ENCODE measurements at regions not wholly inside any gene's neighbourhood (a gene's known extent, or its start where the extent isn't known, plus 50 kb on each side); places are given as distances from the start of the nearest gene placed in this dataset.

DNA sequence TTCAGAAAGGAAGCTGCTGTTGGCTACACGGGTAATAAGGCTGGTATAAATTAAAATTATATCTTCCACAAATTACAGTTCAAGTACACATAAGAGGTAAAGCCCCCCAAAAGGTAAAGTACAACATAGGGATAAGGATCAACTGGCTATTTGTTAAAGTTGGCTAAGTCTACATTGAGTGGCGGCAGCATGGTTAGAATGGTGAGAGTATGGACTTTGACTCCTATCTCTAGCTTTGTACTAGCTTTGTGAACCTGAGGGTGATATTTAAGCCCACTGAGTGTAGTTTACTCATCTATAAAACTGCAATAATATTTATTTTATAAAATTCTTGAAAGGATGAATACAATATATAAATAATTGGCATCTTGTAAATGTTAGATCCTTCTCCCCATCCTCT, 542.8 kb downstream of the DSC3 start:
- Histone ChIP-seq H3K4me1 (ENCODE audit: insufficient read depth, low read length) (no peaks in the 10 kb centered on the region), H3K27me3 (ENCODE audit: insufficient read depth, low read length, poor library complexity) (no peaks in the 10 kb centered on the region), H3K79me2 (ENCODE audit: insufficient read depth, low read length) (no peaks in the 10 kb centered on the region), H3K9me3 (ENCODE audit: insufficient read depth, low read length, severe bottlenecking) (no peaks in the 10 kb centered on the region), H3K9ac (ENCODE audit: low read depth, low read length) (no peak overlapping the region), H3K4me2 (ENCODE audit: insufficient read depth, low read length) (no peak overlapping the region), H2AFZ (ENCODE audit: low read depth, low read length) (no peak overlapping the region), H3K36me3 (ENCODE audit: insufficient read depth, low read length) (no peaks in the 10 kb centered on the region), H4K20me1 (ENCODE audit: insufficient read depth, low read length) (no peaks in the 10 kb centered on the region), H3K4me3 (ENCODE audit: low read depth in 1 of 2, low read length in 2 of 2) (no peak overlapping the region), H3K27ac (ENCODE audit: low read length) (no peak overlapping the region)
- ATAC-seq (ENCODE audit: insufficient read depth, low read depth): no peak
- TF ChIP-seq, protein P1, sequence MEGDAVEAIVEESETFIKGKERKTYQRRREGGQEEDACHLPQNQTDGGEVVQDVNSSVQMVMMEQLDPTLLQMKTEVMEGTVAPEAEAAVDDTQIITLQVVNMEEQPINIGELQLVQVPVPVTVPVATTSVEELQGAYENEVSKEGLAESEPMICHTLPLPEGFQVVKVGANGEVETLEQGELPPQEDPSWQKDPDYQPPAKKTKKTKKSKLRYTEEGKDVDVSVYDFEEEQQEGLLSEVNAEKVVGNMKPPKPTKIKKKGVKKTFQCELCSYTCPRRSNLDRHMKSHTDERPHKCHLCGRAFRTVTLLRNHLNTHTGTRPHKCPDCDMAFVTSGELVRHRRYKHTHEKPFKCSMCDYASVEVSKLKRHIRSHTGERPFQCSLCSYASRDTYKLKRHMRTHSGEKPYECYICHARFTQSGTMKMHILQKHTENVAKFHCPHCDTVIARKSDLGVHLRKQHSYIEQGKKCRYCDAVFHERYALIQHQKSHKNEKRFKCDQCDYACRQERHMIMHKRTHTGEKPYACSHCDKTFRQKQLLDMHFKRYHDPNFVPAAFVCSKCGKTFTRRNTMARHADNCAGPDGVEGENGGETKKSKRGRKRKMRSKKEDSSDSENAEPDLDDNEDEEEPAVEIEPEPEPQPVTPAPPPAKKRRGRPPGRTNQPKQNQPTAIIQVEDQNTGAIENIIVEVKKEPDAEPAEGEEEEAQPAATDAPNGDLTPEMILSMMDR (IDR thresholded peaks at IDR 0.05; ENCODE audit: borderline replicate concordance, extremely low read depth, low read length, poor library complexity, severe bottlenecking): no peak
- no peak for TF ChIP-seq EZH2 (IDR thresholded peaks at IDR 0.05; ENCODE audit: borderline replicate concordance, low read depth, low read length, severe bottlenecking)
- DNase-seq: no peak

DNA sequence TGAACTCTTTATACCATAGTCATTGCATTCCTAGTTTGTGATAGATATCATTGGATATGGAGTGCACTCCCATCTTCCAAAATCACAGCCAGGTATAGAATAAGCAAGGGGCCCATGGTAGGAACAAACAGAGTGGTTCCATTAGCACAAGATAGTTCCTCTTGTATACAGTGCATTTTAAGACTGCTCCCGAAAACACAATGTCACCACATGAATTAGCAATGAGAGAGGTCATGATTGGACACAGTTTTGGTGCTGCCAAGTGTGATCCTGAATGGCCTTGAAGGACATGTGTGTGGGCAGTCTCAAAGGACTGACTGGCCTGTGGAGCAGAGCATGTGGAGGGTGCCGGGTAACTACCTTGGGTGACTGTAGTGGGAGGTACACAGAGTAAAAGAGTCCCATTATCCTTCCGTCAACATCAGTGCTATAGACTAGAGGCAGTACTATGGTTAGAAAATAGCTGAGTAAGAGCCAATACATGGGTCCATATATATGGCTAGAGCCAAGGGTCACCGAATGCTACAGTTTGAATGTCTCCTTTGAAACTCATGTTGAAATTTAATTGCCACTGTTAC, 549.9 kb downstream of the DSC3 start:
- DNase-seq: no peak
- Histone ChIP-seq H3K4me1 (ENCODE audit: insufficient read depth, low read length) (no peaks in the 10 kb centered on the region), H3K9me3 (ENCODE audit: insufficient read depth, low read length, severe bottlenecking) (no peaks in the 10 kb centered on the region), H3K4me3 (ENCODE audit: low read depth in 1 of 2, low read length in 2 of 2) (no peak overlapping the region), H3K4me2 (ENCODE audit: insufficient read depth, low read length) (no peak overlapping the region), H2AFZ (ENCODE audit: low read depth, low read length) (no peak overlapping the region), H3K9ac (ENCODE audit: low read depth, low read length) (no peak overlapping the region), H3K27me3 (ENCODE audit: insufficient read depth, low read length, poor library complexity) (no peaks in the 10 kb centered on the region), H3K27ac (ENCODE audit: low read length) (no peak overlapping the region), H3K79me2 (ENCODE audit: insufficient read depth, low read length) (no peaks in the 10 kb centered on the region), H4K20me1 (ENCODE audit: insufficient read depth, low read length) (no peaks in the 10 kb centered on the region), H3K36me3 (ENCODE audit: insufficient read depth, low read length) (no peaks in the 10 kb centered on the region)
- no peak for ATAC-seq (ENCODE audit: insufficient read depth, low read depth)
- TF ChIP-seq, protein P1 (IDR thresholded peaks at IDR 0.05; ENCODE audit: borderline replicate concordance, extremely low read depth, low read length, poor library complexity, severe bottlenecking): no peak
- no peak for TF ChIP-seq EZH2 (IDR thresholded peaks at IDR 0.05; ENCODE audit: borderline replicate concordance, low read depth, low read length, severe bottlenecking)

DNA sequence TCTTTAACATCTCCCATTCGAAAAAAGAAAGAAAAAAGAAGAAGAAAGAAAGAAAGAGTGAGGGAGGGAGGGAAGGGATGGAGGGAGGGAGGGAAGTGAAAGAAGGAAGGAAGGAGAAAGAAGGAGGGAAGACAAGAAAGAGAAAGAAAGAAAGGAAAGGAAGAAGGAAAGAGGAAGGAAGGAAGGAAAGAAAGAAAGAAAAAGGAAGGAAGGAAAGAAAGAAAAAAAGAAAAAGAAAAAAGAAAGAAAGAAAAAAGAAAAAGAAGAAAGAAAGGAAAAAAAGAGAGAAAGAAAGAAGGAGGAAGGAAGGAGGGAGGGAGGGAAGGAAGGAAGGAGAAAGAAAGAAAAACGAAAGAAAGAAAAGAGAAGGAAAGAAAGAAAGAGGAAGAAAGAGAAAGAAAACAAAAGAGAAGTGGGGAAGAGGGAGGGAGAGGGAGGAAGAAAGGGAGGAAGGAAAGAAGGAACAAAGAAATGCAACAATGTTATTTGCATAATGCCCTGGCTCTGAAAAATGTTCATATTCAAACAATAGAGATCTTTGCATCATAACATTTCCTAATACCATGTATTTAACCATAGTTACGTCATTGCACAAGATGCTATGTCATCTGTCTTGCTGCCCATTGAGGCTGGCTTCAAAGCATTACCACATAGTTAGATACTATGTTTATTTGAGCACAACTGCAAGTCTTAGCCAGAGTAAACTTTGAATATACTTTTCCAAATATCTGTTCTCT, 550.6 kb downstream of the DSC3 start:
- Histone ChIP-seq H3K79me2 (ENCODE audit: insufficient read depth, low read length) (no peaks in the 10 kb centered on the region), H3K4me3 (ENCODE audit: low read depth in 1 of 2, low read length in 2 of 2) (no peak overlapping the region), H3K27ac (ENCODE audit: low read length) (no peak overlapping the region), H3K4me1 (ENCODE audit: insufficient read depth, low read length) (no peaks in the 10 kb centered on the region), H4K20me1 (ENCODE audit: insufficient read depth, low read length) (no peaks in the 10 kb centered on the region), H3K4me2 (ENCODE audit: insufficient read depth, low read length) (no peak overlapping the region), H3K9me3 (ENCODE audit: insufficient read depth, low read length, severe bottlenecking) (no peaks in the 10 kb centered on the region), H3K27me3 (ENCODE audit: insufficient read depth, low read length, poor library complexity) (no peaks in the 10 kb centered on the region), H3K9ac (ENCODE audit: low read depth, low read length) (no peak overlapping the region), H2AFZ (ENCODE audit: low read depth, low read length) (no peak overlapping the region), H3K36me3 (ENCODE audit: insufficient read depth, low read length) (no peaks in the 10 kb centered on the region)
- no peak for ATAC-seq (ENCODE audit: insufficient read depth, low read depth)
- TF ChIP-seq EZH2 (IDR thresholded peaks at IDR 0.05; ENCODE audit: borderline replicate concordance, low read depth, low read length, severe bottlenecking): no peak
- TF ChIP-seq, protein P1 (IDR thresholded peaks at IDR 0.05; ENCODE audit: borderline replicate concordance, extremely low read depth, low read length, poor library complexity, severe bottlenecking): no peak
- DNase-seq: no peak
